GM21717 (cell line): ENCODE measurements at regions not wholly inside any gene's neighbourhood (a gene's known extent, or its start where the extent isn't known, plus 50 kb on each side); places are given as distances from the start of the nearest gene placed in this dataset.

Experiments used
- ATAC-seq: cut with Tn5 transposase; IDR thresholded peaks from one replicate; pipeline ENCODE4 v1.9.1; 2021; ENCODE audit warnings: mild to moderate bottlenecking, moderate library complexity; ENCODE audit not compliant: unreplicated experiment

- no peak for ATAC-seq
Measured at GRCh38 chr3:36257158-36257852, 123.0 kb upstream of the STAC start.

- ATAC-seq = no peak
Measured at GRCh38 chr3:36258421-36258820, 121.9 kb upstream of the STAC start.

DNA sequence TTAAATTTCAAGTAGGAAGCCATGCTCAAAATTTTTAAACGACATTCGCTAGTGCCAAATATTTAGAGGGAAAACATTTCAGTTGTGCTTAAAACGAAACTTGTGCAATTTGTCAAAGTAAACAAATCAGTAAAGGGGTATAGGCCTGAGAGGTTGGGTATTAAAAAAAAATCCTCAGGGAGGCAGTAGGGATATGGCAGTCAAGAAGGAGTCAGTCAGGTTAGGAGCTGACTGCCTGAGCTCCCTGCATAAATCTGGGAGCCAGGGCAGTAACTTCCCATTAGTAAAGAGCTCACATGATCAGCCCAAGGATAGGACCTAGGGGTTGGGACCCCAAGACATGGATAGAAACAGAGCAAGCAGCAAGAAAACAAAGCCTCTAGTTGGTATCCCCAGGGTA is 120.7 kb upstream of the STAC start:
- no peak for ATAC-seq

- no peak for ATAC-seq
Measured at GRCh38 chr3:36269274-36269673, 111.0 kb upstream of the STAC start.

- no peak for ATAC-seq
Measured at GRCh38 chr3:36282766-36283165, 97.5 kb upstream of the STAC start.

GRCh38 chr3:36295296-36295695 is 85.0 kb upstream of the STAC start:
- no peak for ATAC-seq

GRCh38 chr3:36297195-36297594 is 83.1 kb upstream of the STAC start:
- no peak for ATAC-seq

GRCh38 chr3:36298188-36298587 is 82.1 kb upstream of the STAC start:
- ATAC-seq = no peak

DNA sequence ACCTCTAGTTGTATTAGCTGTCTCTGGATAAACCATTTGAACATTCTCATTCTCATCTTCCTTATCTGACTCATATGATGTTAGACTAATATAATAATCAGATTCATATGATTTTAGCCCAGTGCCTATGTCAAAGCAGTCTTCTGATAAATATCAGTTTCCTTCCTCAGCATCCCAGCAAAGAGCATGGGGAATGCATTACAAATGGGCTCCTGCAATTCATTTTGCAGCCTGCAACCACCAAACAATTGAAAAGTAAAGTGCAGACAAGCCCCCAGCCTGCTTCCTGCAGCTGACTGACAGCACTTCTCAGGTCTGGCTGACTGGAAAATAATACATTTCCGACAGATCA is 78.2 kb upstream of the STAC start:
- ATAC-seq = no peak

- ATAC-seq = no peak
Measured at GRCh38 chr3:36302626-36303025, 77.7 kb upstream of the STAC start.

DNA sequence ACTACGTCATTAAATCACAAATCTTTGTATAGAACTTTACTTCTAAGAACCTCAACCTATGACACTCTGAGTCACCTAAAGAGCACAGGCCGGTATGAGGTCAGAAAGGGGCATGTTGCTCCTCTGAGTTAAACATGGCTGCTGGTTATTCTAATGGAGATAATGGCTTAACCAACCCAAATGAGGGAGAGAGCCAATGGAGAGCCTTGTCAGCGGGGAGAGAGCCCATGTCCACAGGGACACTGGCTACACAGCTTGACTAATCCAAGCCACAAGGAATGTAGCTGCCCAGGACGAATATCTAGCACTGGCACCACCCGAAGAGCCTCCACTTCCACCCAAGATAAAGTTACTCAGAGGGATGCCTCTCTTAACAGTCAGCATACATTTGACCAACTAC is 77.0 kb upstream of the STAC start:
- ATAC-seq = no peak

DNA sequence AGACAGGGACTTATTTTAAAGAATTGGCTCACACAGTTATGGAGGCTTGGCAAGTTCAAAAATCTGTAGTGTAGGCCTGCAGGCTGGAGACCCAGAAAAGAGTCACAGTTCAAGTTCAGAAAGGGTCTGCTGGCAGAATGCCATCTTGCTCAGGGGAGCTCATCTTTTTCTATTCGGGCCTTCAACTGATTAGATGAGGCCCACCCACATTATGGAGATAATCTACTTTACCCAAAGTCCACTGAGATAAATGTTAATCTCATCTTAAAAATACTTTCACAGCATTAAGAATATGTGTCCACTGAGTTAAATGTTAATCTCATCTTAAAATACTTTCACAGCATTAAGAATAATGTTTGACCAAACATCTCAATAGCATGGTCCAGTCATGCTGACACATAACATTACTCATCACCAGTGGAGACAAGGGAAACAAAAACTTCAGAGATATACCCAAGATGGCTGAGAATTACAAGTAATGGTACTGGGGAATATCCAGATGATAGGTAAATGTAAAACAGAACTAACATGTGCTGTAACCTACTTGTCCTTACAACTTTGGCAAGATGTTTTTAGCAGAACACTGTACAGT is 74.3 kb upstream of the STAC start:
- no peak for ATAC-seq

DNA sequence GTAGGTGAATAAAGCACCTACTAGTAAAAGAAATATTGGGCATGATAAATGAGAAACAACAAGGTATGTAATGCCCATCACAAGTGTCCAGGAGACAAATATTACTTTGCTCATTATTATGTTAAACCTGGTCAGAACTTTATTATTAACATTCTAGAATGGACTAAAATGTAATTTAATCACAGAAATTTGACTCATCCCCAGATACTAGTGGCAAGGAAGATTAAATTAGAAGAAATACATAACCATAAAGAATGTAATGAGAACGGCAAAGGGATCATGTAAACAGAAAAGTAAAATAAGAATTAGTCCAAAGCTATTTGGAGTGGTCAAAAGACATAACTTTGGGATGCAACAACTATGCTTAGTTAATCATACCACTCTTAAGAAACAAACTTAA is 71.2 kb upstream of the STAC start:
- no peak for ATAC-seq

DNA sequence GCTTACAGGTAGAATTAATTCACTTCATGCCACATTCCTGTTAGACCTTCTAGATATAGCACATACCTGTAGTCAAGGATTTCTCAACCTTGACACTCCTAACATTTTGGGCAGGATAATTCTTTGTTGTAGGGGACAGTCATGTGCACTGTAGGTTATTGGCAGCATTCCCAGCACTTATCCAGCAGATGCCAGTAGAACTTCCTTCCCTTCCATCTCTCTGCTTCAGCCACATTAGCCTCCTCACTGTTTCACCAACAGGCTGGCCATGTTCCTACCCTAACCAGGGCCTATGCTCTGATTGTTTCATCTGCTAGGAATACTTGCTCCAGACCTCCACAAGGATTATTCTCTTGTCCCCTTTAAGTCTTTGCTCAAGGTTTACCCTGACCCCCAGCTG is 68.0 kb upstream of the STAC start:
- ATAC-seq = no peak

DNA sequence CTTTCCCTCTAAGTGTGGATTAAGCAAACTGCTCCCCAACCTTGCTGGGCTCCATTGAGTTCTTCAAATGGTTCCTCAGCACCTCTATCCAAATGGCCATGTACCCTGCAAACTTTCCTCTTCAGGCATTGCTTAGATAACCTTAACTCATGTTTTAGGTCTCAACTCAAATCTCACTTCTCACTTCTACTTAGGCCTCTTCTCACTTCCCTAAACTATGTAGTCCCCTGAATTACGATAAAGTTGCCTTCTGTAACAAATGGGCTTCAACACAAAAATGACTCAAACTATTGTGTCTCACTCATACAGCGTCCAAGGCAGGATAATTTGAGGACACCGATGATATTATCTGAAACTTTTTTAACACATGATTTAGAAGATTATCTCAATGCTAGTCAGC is 62.4 kb upstream of the STAC start:
- ATAC-seq = peak; percentile 91

- no peak for ATAC-seq
Measured at GRCh38 chr3:36318621-36319200, 61.6 kb upstream of the STAC start.

GRCh38 chr3:36319680-36320079 is 60.6 kb upstream of the STAC start:
- ATAC-seq = no peak
